ENCODE measurements at regions not wholly inside any gene's neighbourhood (a gene's known extent, or its start where the extent isn't known, plus 50 kb on each side); places are given as distances from the start of the nearest gene placed in this dataset.

DNA sequence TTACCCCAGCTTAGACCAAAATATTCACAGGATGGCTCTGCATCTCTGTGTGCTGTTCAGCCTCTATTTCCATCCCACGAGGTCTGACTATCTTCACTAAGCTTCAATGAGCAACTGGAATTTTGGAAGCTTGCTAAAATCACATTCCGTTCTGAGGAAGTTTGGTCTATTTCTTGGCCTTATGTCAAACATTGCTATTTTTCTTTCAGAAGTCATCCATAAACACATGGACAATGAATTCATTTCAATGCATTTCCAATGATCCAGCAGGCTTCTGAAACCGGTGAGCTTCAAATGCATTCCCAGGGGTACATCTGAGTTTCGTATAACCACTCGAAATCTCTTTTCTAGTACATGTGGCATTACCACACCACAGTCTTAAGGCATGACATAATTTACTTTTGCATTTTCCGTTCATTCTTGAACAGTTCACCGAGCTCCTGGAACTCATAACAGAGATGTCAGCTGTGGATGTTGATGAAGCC, 294.1 kb upstream of the KAZN start:
- CTCF ChIA-PET: interaction anchor here (1.2 to 1.9 kb wide), 2 partner anchors 111 to 191 kb away, joined by 4 read pairs; no protein-coding TSS in a partner anchor
- POLR2A ChIA-PET: no interaction called here
- ATAC-seq: no peak
- TF ChIP-seq, protein P1, sequence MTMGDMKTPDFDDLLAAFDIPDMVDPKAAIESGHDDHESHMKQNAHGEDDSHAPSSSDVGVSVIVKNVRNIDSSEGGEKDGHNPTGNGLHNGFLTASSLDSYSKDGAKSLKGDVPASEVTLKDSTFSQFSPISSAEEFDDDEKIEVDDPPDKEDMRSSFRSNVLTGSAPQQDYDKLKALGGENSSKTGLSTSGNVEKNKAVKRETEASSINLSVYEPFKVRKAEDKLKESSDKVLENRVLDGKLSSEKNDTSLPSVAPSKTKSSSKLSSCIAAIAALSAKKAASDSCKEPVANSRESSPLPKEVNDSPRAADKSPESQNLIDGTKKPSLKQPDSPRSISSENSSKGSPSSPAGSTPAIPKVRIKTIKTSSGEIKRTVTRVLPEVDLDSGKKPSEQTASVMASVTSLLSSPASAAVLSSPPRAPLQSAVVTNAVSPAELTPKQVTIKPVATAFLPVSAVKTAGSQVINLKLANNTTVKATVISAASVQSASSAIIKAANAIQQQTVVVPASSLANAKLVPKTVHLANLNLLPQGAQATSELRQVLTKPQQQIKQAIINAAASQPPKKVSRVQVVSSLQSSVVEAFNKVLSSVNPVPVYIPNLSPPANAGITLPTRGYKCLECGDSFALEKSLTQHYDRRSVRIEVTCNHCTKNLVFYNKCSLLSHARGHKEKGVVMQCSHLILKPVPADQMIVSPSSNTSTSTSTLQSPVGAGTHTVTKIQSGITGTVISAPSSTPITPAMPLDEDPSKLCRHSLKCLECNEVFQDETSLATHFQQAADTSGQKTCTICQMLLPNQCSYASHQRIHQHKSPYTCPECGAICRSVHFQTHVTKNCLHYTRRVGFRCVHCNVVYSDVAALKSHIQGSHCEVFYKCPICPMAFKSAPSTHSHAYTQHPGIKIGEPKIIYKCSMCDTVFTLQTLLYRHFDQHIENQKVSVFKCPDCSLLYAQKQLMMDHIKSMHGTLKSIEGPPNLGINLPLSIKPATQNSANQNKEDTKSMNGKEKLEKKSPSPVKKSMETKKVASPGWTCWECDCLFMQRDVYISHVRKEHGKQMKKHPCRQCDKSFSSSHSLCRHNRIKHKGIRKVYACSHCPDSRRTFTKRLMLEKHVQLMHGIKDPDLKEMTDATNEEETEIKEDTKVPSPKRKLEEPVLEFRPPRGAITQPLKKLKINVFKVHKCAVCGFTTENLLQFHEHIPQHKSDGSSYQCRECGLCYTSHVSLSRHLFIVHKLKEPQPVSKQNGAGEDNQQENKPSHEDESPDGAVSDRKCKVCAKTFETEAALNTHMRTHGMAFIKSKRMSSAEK (CRISPR knock-in tag; IDR thresholded peaks at IDR 0.05; ENCODE audit: borderline replicate concordance): no peak
- TF ChIP-seq HMGA2 (CRISPR knock-in tag; IDR thresholded peaks at IDR 0.05) (no peak), ZNF138 (CRISPR knock-in tag; conservative IDR thresholded peaks at IDR 0.05) (no peak), PRRX2 (CRISPR knock-in tag; IDR thresholded peaks at IDR 0.05) (no peak), ARID4B (CRISPR knock-in tag; IDR thresholded peaks at IDR 0.05; ENCODE audit: borderline replicate concordance) (no peak), ZNF263 (CRISPR knock-in tag; IDR thresholded peaks at IDR 0.05; ENCODE audit: low read depth) (no peak), CREM (CRISPR knock-in tag; IDR thresholded peaks at IDR 0.05) (no peak), ZNF232 (CRISPR knock-in tag; IDR thresholded peaks at IDR 0.05) (no peak), CREB1 (CRISPR knock-in tag; IDR thresholded peaks at IDR 0.05) (no peak), TEAD4 (CRISPR knock-in tag; IDR thresholded peaks at IDR 0.05) (no peak), TP53 (CRISPR knock-in tag; IDR thresholded peaks at IDR 0.05) (no peak), MAX (CRISPR knock-in tag; IDR thresholded peaks at IDR 0.05) (no peak)
- TF ChIP-seq, protein P2, sequence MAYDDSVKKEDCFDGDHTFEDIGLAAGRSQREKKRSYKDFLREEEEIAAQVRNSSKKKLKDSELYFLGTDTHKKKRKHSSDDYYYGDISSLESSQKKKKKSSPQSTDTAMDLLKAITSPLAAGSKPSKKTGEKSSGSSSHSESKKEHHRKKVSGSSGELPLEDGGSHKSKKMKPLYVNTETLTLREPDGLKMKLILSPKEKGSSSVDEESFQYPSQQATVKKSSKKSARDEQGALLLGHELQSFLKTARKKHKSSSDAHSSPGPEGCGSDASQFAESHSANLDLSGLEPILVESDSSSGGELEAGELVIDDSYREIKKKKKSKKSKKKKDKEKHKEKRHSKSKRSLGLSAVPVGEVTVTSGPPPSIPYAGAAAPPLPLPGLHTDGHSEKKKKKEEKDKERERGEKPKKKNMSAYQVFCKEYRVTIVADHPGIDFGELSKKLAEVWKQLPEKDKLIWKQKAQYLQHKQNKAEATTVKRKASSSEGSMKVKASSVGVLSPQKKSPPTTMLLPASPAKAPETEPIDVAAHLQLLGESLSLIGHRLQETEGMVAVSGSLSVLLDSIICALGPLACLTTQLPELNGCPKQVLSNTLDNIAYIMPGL (CRISPR knock-in tag; IDR thresholded peaks at IDR 0.05): no peak
- TF ChIP-seq, protein P3, sequence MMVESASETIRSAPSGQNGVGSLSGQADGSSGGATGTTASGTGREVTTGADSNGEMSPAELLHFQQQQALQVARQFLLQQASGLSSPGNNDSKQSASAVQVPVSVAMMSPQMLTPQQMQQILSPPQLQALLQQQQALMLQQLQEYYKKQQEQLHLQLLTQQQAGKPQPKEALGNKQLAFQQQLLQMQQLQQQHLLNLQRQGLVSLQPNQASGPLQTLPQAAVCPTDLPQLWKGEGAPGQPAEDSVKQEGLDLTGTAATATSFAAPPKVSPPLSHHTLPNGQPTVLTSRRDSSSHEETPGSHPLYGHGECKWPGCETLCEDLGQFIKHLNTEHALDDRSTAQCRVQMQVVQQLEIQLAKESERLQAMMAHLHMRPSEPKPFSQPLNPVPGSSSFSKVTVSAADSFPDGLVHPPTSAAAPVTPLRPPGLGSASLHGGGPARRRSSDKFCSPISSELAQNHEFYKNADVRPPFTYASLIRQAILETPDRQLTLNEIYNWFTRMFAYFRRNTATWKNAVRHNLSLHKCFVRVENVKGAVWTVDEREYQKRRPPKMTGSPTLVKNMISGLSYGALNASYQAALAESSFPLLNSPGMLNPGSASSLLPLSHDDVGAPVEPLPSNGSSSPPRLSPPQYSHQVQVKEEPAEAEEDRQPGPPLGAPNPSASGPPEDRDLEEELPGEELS (CRISPR knock-in tag; IDR thresholded peaks at IDR 0.05): no peak
- TF ChIP-seq, protein P4, sequence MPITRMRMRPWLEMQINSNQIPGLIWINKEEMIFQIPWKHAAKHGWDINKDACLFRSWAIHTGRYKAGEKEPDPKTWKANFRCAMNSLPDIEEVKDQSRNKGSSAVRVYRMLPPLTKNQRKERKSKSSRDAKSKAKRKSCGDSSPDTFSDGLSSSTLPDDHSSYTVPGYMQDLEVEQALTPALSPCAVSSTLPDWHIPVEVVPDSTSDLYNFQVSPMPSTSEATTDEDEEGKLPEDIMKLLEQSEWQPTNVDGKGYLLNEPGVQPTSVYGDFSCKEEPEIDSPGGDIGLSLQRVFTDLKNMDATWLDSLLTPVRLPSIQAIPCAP (CRISPR knock-in tag; IDR thresholded peaks at IDR 0.05): no peak
- TF ChIP-seq, protein P5, sequence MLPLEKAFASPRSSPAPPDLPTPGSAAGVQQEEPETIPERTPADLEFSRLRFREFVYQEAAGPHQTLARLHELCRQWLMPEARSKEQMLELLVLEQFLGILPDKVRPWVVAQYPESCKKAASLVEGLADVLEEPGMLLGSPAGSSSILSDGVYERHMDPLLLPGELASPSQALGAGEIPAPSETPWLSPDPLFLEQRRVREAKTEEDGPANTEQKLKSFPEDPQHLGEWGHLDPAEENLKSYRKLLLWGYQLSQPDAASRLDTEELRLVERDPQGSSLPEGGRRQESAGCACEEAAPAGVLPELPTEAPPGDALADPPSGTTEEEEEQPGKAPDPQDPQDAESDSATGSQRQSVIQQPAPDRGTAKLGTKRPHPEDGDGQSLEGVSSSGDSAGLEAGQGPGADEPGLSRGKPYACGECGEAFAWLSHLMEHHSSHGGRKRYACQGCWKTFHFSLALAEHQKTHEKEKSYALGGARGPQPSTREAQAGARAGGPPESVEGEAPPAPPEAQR (CRISPR knock-in tag; IDR thresholded peaks at IDR 0.05): no peak
- Mint-ChIP-seq H3K36me3 (no peaks in the 10 kb centered on the region), H3K4me3 (no peak overlapping the region), H3K4me1 (no peaks in the 10 kb centered on the region), H3K27me3 (ENCODE audit: low read depth) (peaks cover 37% of the 10 kb centered on the region), H3K9me3 (peaks cover 5% of the 10 kb centered on the region; the same call in 1 of the 2 replicates), H3K27ac (no peak overlapping the region)
- no peak for DNase-seq (ENCODE audit: low spot score)
